GM12873 (cell line): ENCODE measurements at regions not wholly inside any gene's neighbourhood (a gene's known extent, or its start where the extent isn't known, plus 50 kb on each side); places are given as distances from the start of the nearest gene placed in this dataset.

Experiments
- CTCF ChIP-seq: IDR thresholded peaks from 2 replicates; pipeline ENCODE4 v1.5.1; 2012; ENCODE audit warnings: low read depth, mild to moderate bottlenecking, moderate library complexity, low read length, control low read depth; ENCODE audit not compliant: insufficient read depth; ENCODE audit errors: missing control alignments

DNA sequence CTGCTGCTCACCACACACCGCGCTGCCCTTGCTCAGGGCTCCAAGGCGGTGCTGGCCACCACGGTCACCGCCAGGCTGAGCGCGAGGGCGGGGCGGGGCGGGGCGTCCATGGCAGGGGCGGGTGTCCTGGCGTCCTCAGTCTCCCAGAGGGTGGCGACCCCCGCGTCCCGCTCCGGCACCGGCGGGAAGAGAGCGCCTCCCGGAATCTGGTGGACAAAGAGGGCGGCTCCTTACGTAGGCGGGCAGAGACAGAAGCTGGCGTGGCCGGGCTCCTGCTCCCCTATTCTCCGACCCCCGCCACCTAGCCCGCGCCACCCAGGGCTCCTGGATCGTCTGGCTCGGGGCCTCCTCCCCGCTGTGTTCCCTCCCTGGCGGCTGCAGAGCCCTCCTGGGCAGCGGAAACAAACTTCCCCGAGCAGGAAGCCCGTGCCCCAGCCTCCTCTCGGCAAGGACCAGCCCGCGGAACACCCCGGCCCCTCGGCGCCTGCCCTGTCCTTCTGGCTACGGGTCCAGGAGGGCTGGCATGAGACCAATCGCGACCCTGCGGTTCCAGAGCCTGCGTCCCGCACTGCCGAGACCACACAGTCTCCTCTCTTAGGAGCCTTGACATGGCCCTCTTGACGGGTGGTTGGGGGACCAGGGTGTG lies 133.8 kb upstream of the ZNF92 start:
- TF ChIP-seq CTCF: no peak

DNA sequence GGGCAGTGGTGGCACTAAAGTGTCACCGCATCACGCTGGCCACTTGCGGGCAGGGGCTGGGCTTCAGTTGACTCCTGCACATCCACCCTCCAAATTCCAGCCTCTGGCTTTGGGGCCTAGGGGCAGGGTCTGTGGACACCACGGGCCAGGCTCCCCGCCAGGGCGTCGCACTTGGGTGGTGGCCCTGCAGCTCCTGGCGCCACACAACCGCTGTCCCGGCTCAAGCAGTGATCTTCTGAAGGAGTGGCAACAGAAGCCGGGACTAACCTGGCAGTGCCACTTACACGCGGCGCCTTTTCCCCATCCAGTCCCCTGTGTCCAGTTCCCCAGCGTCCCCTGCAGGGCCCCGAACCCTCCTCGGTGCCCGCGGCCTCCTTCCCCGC lies 134.3 kb upstream of the ZNF92 start:
- TF ChIP-seq CTCF: no peak

GRCh38 chr7:65238785-65239184 lies 134.9 kb upstream of the ZNF92 start:
- no peak for TF ChIP-seq CTCF

GRCh38 chr7:65235586-65235985 lies 138.1 kb upstream of the ZNF92 start:
- no peak for TF ChIP-seq CTCF

DNA sequence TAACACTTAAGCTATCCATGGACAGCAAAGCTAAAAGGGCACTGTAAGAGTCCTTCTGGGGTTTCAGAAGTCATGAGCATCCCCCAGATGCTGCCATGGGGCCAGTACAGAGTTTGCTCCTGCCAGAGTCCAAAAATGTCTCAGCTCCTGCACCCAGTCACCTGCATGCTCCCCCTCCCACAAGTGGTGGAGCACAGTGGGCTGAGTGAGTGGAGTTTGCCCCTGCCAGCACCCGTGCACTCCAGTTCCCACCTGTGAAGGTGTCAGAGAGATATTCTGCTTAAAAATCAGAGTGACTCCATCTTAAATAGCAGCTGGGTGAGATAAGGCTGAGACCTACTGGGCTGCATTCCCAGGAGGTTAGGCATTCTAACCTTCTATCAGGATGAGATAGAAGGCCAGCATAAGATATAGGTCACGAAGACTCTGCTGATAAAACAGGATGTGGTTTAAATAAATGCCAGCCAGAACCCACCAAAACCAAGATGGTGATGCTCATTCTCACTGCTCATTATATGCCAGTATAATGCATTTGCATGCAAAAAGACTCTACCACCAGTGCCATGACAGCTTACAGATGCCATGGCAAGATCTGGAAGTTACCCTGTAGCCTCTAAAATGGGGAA lies 140.1 kb upstream of the ZNF92 start:
- no peak for TF ChIP-seq CTCF

GRCh38 chr7:65230231-65230630 lies 143.4 kb upstream of the ZNF92 start:
- no peak for TF ChIP-seq CTCF

DNA sequence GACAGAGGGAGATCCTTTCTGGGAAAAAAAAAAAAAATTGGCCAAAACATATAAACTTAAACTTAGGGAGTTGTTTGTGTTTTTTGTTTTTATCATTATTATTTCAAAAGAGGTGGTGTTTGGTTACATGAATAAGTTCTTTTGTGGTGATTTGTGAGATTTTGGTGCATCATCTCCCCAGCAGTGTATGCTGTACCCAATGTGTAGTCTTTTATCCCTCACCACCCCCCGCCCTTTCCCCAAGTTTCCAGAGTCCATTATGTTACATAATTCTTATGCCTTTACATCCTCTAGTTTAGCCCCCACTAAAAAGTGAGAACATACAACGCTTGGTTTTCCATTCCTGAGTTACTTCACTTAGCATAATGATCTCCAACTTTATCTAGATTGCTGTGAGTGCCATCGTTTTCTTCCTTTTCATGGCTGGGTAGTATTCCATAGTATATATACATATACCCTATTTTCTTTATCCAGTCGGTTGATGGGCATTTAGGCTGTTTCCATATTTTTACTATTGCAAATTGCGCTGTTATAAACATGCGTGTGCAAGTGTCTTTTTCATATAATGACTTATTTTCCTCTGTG lies 148.1 kb upstream of the ZNF92 start:
- TF ChIP-seq CTCF: no peak
